ENCODE measurements at regions not wholly inside any gene's neighbourhood (a gene's known extent, or its start where the extent isn't known, plus 50 kb on each side); places are given as distances from the start of the nearest gene placed in this dataset.
A peak's percentile ranks its signal among the peaks of the same experiment; 100 is the strongest.

- DNase-seq (ENCODE audit: low spot score), result no peak
Observed at GRCh38 chr12:124370384-124370783, 75.5 kb downstream of the RFLNA start.

GRCh38 chr12:124369827-124370378 is 75.0 kb downstream of the RFLNA start:
- no peak for DNase-seq (ENCODE audit: low spot score)

- peak; percentile 87 for DNase-seq (ENCODE audit: low spot score)
Observed at GRCh38 chr12:124369055-124369826, 74.3 kb downstream of the RFLNA start.

GRCh38 chr12:124368421-124369032 is 73.6 kb downstream of the RFLNA start:
- no peak for DNase-seq (ENCODE audit: low spot score)

- DNase-seq (ENCODE audit: low spot score), result no peak
Observed at GRCh38 chr12:124365726-124366430, 71.0 kb downstream of the RFLNA start.
